Caco-2 (cell line): ENCODE measurements at regions not wholly inside any gene's neighbourhood (a gene's known extent, or its start where the extent isn't known, plus 50 kb on each side); places are given as distances from the start of the nearest gene placed in this dataset.
"Not testable (repeated sequence)": the region's sequence is repeated elsewhere in the genome, so short reads cannot be mapped to it uniquely, and the experiment has no call there.

Experiments
- BruUV-seq: library from RNA; stranded (reverse); fragments of 400-500 nt; replicated peaks from 2 replicates; lab custom pipeline; 2021; lab: Mats Ljungman, UMichigan
- CTCF ChIA-PET: fragments of 300-600 bp; sonication (Branson Sonifier 250); formaldehyde crosslinking; loops from one replicate; lab custom pipeline; 2022; ENCODE audit warnings: antibody characterized with exemption; lab: Charles Lee
- POLR2A ChIA-PET: fragments of 300-600 bp; sonication (Branson Sonifier 250); formaldehyde crosslinking; loops from one replicate; lab custom pipeline; 2022; ENCODE audit warnings: antibody characterized with exemption; lab: Charles Lee
- DNase-seq, 2 experiments: peaks; one replicate each; pipeline versions ENCODE4 v3.0.0 to v3.0.0-alpha.2; 2020 to 2022
- H3K27me3 ChIP-seq: replicated peaks from 2 replicates; pipeline ENCODE4 v1.6.0; 2011; ENCODE audit warnings: low read length; ENCODE audit not compliant: control insufficient read depth, insufficient read depth
- H3K36me3 ChIP-seq: 2 replicates; pipeline ENCODE4 v1.5.1; 2011; ENCODE audit warnings: low read length; ENCODE audit not compliant: control insufficient read depth, insufficient read depth
- H3K4me1 ChIP-seq: fragments of 250-450 bp; sonication (Bioruptor Pico); 2 replicates; pipeline ENCODE4 v1.5.1; 2020; ENCODE audit warnings: mild to moderate bottlenecking
- H3K4me3 ChIP-seq: 2 replicates; pipeline ENCODE4 v1.5.1; 2011; ENCODE audit warnings: low read depth, mild to moderate bottlenecking, control low read depth, low read length
- H3K9me3 ChIP-seq: fragments of 250-450 bp; sonication (Bioruptor Pico); 2 replicates; pipeline ENCODE4 v1.5.1; 2020; ENCODE audit warnings: mild to moderate bottlenecking, moderate library complexity
- H3K27ac Mint-ChIP-seq: one replicate; pipeline ENCODE4 v1.8.0; 2022; ENCODE audit warnings: mixed read lengths; ENCODE audit not compliant: unreplicated experiment
- H3K27me3 Mint-ChIP-seq: one replicate; pipeline ENCODE4 v1.8.0; 2022; ENCODE audit warnings: mixed read lengths; ENCODE audit not compliant: insufficient read depth, unreplicated experiment
- H3K36me3 Mint-ChIP-seq: one replicate; pipeline ENCODE4 v1.8.0; 2022; ENCODE audit warnings: mild to moderate bottlenecking, mixed read lengths; ENCODE audit not compliant: insufficient read depth, unreplicated experiment
- H3K4me1 Mint-ChIP-seq: one replicate; pipeline ENCODE4 v1.8.0; 2022; ENCODE audit warnings: low read depth, mixed read lengths; ENCODE audit not compliant: unreplicated experiment
- H3K4me3 Mint-ChIP-seq: one replicate; pipeline ENCODE4 v1.8.0; 2022; ENCODE audit warnings: mild to moderate bottlenecking, moderate library complexity, mixed read lengths; ENCODE audit not compliant: unreplicated experiment
- H3K9me3 Mint-ChIP-seq: one replicate; pipeline ENCODE4 v1.8.0; 2022; ENCODE audit warnings: mixed read lengths; ENCODE audit not compliant: unreplicated experiment
- intact Hi-C: fragments of 100-400 bp; cut with micrococcal nuclease; formaldehyde crosslinking; loops from one replicate; pipeline ENCODE4 v1.10.0; 2022; ENCODE audit not compliant: unreplicated experiment
- TF ChIP-seq, protein P1 (sequence below), 2 experiments: fragments of 200-600 bp in 1 of 2; IDR thresholded peaks; 1 replicate in 1 of 2; 2 replicates in 1 of 2; pipeline versions ENCODE4 v1.5.1 to v1.8.0; 2011 to 2022; ENCODE audit warnings: antibody characterized with exemption in 1 of 2, control low read depth in 1 of 2, inconsistent platforms in 1 of 2, low read depth in 1 of 2, low read length in 1 of 2, mild to moderate bottlenecking in 1 of 2, moderate library complexity in 1 of 2; ENCODE audit not compliant: insufficient read depth in 1 of 2, severe bottlenecking in 1 of 2, unreplicated experiment in 1 of 2

- H3K4me1 Mint-ChIP-seq: no peaks in the 10 kb centered on the region
- BruUV-seq: no TSS peak
- Histone ChIP-seq H3K27me3 (no peaks in the 10 kb centered on the region), H3K36me3 (no peaks in the 10 kb centered on the region), H3K4me3 (no peak overlapping the region), H3K9me3 (no peaks in the 10 kb centered on the region), H3K4me1 (no peaks in the 10 kb centered on the region)
- H3K9me3 Mint-ChIP-seq: peaks cover 17% of the 10 kb centered on the region
- POLR2A ChIA-PET: no interaction called here
- TF ChIP-seq, protein P1, sequence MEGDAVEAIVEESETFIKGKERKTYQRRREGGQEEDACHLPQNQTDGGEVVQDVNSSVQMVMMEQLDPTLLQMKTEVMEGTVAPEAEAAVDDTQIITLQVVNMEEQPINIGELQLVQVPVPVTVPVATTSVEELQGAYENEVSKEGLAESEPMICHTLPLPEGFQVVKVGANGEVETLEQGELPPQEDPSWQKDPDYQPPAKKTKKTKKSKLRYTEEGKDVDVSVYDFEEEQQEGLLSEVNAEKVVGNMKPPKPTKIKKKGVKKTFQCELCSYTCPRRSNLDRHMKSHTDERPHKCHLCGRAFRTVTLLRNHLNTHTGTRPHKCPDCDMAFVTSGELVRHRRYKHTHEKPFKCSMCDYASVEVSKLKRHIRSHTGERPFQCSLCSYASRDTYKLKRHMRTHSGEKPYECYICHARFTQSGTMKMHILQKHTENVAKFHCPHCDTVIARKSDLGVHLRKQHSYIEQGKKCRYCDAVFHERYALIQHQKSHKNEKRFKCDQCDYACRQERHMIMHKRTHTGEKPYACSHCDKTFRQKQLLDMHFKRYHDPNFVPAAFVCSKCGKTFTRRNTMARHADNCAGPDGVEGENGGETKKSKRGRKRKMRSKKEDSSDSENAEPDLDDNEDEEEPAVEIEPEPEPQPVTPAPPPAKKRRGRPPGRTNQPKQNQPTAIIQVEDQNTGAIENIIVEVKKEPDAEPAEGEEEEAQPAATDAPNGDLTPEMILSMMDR (IDR thresholded peaks at IDR 0.05; ENCODE audit: insufficient read depth in 1 of 2, low read depth in 1 of 2, low read length in 1 of 2, severe bottlenecking in 1 of 2, unreplicated experiment in 1 of 2): no peak
- no peak overlapping the region for H3K4me3 Mint-ChIP-seq
- H3K27me3 Mint-ChIP-seq: peaks cover 14% of the 10 kb centered on the region
- no peaks in the 10 kb centered on the region for H3K36me3 Mint-ChIP-seq
- no peak overlapping the region for H3K27ac Mint-ChIP-seq
- CTCF ChIA-PET: no interaction called here
- intact Hi-C loops: no loop called here
- no peak for DNase-seq
Measured at GRCh38 chr15:93748710-93749109, 482.7 kb upstream of the MCTP2 start.

- H3K36me3 Mint-ChIP-seq, H3K27me3 ChIP-seq: not testable (repeated sequence)
Measured at GRCh38 chr15:93734976-93735375, 496.4 kb upstream of the MCTP2 start.

DNA sequence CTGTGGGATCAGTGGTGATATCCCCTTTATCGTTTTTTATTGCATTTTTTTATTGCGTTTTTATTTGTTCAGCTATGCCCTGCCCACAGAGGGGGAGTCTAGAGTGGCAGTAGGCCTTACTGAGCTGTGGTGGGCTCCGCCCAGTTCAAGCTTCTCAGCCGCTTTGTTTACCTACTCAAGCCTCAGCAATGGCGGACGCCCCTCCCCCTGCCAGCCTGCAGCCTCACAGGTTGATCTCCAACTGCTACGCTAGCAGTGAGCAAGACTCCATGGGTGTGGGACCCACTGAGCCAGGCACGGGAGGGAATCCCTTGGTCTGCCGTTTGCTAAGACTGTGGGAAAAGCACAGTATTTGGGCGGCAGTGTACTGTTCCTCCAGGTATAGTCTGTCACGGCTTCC, 500.6 kb upstream of the MCTP2 start:
- CTCF ChIA-PET: no interaction called here

More at GRCh38 chr15:93734976-93735375, 496.4 kb upstream of the MCTP2 start:
- POLR2A ChIA-PET, H3K4me3 Mint-ChIP-seq, H3K9me3 Mint-ChIP-seq, H3K36me3 ChIP-seq, CTCF ChIA-PET, H3K27me3 Mint-ChIP-seq, H3K27ac Mint-ChIP-seq, H3K4me1 ChIP-seq, H3K4me3 ChIP-seq, intact Hi-C loops, H3K4me1 Mint-ChIP-seq, H3K9me3 ChIP-seq, BruUV-seq, DNase-seq: not testable (repeated sequence)

More for the DNA sequence above, 500.6 kb upstream of the MCTP2 start:
- Mint-ChIP-seq H3K4me3 (no peak overlapping the region), H3K27me3 (peaks cover 6% of the 10 kb centered on the region), H3K36me3 (no peaks in the 10 kb centered on the region), H3K9me3 (peaks cover 7% of the 10 kb centered on the region), H3K4me1 (no peaks in the 10 kb centered on the region), H3K27ac (no peak overlapping the region)
- Histone ChIP-seq H3K4me1 (no peaks in the 10 kb centered on the region), H3K4me3 (no peak overlapping the region), H3K36me3 (no peaks in the 10 kb centered on the region), H3K9me3 (no peaks in the 10 kb centered on the region), H3K27me3 (no peaks in the 10 kb centered on the region)
- BruUV-seq: no TSS peak
- intact Hi-C loops: no loop called here
- POLR2A ChIA-PET: no interaction called here
- no peak for DNase-seq
- TF ChIP-seq, protein P1 (IDR thresholded peaks at IDR 0.05; ENCODE audit: insufficient read depth in 1 of 2, low read depth in 1 of 2, low read length in 1 of 2, severe bottlenecking in 1 of 2, unreplicated experiment in 1 of 2): no peak
